NAMALWA (cell line): ENCODE measurements at regions not wholly inside any gene's neighbourhood (a gene's known extent, or its start where the extent isn't known, plus 50 kb on each side); places are given as distances from the start of the nearest gene placed in this dataset.
"Not testable (repeated sequence)": the region's sequence is repeated elsewhere in the genome, so short reads cannot be mapped to it uniquely, and the experiment has no call there.

Experiments used
- DNase-seq: peaks from one replicate; pipeline ENCODE4 v3.0.0-alpha.2; 2015; ENCODE audit warnings: low spot score

DNA sequence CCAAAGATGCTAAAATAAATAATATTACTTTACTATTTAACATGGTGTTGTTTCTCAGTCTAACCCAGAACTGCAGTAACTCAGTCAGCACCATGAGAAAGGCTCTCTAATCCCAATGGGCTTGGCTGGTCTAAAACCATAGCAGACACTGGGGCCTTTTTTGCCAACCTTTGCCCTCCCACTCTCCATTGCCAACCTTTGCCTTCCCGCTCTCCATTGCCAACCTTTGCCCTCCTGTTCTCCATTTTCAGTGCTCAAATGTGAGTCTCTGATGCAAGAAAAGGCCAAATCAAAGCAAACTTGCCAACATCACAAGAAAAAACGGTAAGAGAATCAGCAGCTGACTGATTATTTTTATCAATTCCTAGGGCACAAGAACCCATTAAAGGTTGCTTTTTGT lies 1681.2 kb downstream of the SLITRK5 start:
- no peak for DNase-seq

DNA sequence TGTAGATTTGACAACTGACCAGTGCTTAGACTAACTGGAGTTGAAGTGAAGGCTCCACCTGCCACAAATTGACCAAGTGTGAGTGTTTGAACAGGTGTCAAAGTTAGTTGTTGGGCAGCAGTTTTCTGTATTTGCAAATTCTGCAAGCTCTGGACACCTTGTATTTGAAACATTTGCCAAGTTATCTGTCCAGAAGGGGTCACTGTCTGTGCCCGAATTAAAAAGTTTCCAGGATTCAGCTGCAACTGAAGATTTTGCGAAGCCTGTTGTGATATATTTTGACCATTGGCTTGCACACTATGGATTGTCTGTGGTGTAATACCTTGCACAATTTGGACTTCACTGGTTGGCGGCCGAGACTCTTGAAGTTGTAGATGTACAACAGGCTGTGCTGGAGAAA lies 1690.7 kb downstream of the SLITRK5 start:
- peak; percentile 27 for DNase-seq

DNA sequence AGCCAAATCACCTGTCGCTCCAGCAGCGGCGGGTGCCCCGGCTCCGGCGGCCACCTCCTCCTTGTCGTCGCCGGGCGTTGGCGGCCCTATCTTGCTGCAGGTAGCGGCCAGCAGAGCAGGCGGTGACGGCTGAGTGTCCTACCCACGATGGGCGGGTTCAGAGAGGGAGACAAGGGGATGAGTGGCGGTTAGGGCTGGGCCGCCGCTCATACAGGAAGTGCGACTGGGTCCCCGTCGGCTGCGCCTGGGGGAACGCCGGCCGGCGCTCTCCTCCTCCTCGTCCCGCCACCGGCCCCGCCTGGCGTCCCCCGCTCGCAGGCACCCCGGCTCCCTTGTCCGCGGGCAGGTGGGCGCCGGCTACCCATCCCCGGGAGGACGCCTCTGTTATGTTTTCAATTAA lies 1692.0 kb downstream of the SLITRK5 start:
- DNase-seq, result no peak

DNA sequence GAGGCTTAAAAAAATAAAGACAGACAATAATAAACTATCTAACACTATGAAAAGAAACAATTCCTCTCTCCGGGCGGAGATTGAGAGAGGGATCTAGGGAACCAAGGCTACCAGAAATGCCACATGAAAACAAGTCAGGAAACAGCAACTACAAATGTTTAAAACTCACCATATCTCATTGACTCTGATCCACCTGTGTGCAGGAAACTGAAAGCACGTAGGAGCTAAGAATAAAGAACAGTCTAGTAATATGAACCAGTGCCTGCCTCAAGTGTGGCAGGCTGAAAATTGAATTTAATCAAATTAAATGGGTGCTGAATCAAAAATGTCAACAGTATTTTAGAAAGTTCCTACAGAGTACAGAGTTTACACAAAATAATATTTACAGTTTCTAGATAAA lies 1701.0 kb downstream of the SLITRK5 start:
- DNase-seq, result no peak

DNA sequence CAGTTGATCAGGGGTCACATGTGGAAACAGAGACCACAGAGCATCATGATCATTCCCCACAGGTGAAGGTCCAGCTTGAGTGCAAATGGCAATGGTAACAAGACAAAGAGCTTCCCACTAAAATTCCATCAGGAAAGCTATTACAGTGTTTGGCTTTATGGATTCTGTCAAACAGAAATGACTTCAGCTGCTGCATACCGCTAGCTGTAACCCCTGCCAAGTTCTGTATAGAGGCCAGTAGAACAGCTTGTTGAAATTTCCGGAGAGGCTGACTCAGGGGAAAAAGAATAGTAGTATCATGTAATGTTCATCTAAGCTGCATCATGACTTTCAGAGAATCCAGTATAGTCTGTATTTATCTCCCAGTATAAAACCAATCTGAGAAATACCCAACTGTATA lies 1704.7 kb downstream of the SLITRK5 start:
- DNase-seq, result no peak

DNA sequence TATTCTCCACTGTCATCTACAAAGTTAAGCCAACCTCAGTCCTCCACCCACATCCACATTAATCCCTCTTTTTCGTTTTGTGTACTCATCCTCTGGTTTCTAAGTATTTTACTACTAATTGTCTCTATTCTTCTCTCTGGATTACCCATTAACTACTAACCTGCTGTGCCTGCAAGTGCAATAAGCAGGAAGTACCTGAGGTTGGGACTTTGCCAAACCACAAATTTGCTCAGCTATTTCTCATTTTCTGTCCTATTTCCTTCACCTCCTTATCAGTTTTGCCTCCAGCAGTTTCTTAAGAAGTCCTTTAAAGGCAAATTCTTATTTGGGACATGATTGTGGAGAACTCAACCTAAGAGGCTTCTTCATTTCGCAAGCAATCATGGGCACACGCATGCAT lies 1708.9 kb downstream of the SLITRK5 start:
- DNase-seq, result no peak

DNA sequence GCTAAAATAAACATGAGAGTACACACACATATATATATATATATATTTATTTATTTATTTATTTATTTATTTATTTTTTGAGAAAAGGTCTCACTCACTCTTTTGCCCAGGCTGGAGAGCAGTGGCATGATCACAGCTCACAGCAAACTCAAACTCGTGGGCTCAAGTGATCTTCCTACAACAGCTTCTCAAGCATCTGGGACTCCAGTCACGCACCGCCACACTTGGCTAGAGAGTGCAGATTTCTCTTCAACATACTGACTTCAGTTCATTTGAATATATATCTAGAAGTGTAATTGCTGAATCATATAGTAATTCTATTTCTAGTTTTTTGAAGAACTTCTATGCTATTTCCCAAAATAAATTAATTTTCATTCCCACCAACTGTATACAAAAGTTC lies 1711.8 kb downstream of the SLITRK5 start:
- DNase-seq, result peak; percentile 48

DNA sequence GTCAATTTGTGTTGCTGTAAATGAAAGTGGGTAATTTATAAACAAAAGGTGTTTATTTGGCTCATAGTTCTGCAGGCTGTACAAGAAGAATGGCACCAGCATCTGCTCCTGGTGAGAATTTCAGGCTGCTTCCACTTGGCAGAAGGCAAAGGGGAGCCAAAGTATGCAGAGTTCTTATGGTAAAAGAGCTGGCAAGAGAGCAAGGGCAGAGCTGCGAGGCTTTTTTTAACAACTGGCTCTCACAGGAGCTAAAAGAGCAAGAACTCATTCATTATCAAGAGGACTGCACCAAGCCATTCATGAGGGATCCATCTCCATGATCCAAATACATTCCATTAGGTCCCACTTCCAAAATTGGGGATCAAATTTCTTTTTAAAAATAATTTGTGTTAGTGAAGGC lies 1712.7 kb downstream of the SLITRK5 start:
- no peak for DNase-seq

DNA sequence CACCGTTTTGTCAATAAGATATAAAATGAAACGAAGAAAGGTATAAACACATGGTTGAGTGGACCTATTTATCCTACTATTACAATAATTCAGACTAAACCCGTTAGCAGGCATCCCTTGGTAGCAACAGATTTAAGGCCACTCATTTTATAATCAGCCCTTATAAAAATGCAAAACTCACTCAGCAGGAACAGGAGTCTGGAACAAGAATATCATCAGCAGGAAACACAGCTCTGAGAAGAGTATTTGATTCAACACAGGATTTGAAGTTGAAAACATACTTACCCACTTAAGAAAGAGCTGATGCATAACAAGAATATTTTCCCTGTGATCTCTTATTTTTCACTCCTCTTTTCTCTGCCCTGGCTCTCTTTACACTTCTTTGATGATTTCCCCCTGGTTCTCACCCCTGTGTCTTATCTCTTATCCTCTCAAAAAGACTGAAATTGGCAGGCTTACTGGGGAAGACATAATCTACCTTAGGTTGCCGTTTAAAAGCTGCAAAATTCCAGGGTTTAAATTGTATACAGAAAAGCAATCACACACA lies 1722.7 kb downstream of the SLITRK5 start:
- no peak for DNase-seq

DNA sequence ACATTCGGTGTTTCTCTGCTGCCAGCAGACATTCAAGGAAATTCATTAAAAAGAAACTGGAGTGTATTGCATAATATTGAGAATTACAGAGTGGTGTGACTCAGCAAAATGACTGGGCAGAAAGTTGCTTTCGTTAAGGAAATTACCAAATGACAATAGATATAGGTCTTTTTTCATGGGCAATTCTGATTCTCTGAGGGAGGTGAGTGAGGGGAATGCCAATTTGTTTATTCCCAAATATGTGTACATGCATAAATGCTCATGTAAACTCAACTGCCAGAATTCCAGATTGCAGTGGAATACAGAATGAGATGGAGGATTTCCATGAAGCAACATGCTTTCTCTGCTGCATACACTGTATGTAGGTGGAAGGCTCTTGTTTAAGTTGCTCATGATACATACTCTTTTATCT lies 1730.1 kb downstream of the SLITRK5 start:
- DNase-seq, result no peak

DNA sequence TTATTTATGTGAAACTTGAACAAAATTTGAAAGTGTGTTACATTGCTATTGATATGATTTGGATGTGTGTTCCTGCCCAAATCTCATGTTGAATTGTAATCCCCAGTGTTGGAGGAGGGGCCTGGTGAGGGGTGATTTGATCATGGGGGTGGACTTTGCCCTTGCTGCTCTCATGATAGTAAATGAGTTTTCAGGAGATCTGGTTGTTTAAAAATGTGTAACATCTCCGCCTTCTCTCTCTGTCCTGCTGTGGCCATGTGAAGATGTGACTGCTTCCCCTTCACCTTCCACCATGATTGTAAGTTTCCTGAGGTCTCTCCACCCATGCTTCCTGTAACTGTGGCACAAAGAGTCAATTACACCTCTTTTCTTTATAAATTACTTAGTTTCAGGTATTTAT lies 1731.0 kb downstream of the SLITRK5 start:
- DNase-seq, result no peak

DNA sequence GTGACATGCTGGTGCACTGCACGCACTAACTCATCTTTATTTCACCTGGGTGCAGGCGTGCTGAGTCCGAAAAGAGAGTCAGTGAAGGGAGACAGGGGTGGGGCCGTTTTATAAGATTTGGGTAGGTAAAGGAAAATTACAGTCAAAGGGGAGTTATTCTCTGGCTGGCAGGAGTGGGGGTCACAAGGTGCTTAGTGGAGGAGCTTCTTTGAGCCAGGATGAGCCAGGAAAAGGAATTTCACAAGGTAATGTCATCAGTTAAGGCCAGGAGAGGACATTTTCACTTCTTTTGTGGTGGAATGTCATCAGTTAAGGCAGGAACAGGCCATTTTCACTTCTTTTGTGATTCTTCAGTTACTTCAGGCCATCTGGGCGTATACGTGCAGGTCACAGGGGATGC lies 1734.9 kb downstream of the SLITRK5 start:
- DNase-seq, result not testable (repeated sequence)

DNA sequence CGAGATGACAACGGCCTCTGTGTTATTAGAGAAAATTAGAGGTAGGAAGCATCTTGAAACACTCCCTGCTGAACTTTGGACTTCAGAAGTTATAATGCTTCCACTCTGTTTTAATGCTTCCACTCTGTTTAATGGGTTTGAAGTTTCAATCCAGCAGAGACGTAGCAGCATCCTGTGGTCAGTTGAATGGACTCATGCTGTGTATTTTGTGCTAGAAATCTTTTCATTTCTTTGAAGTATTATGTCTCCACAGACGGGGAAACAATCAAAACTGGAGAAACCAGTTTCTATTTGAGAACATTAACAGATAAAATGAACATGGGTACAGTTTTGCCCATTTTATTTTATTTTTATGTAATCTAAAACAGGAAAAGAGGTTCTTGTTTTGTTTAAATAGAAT lies 1736.2 kb downstream of the SLITRK5 start:
- no peak for DNase-seq

DNA sequence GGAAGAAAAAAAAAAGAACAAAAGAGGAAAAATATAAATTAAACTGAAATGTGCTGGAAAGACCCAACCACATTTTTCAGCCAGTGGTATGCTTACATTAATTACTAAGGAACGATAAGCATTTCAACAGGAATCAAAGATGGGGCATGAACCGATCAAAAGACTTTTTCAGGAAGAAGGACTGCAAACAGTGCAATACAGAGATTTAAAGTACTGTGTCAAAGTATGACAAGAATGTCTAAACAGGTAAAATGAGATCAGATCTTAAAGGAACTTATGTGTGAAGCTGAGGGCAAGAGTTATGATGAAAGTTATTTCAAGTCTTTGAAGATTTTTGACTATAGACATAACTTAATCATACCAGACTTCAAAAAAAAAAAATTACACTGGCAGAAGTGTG lies 1761.8 kb downstream of the SLITRK5 start:
- no peak for DNase-seq

DNA sequence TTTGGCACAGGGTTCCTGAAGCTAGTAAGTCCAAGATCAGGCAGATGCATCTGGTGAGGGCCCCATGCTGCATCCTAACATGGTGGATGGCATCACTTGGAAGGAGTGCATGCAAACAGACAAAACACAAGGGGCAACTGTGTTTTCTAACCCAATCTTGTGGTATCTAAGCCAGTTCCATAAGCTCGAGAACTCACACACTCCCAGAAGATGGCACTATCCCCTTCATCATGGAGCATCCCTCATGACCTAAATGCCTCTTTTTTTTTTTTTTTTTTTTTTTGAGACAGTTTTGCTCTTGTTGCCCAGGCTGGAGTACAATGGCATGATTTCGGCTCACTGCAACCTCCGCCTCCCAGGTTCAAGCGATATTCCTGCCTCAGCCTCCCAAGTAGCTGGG lies 1763.5 kb downstream of the SLITRK5 start:
- not testable (repeated sequence) for DNase-seq

DNA sequence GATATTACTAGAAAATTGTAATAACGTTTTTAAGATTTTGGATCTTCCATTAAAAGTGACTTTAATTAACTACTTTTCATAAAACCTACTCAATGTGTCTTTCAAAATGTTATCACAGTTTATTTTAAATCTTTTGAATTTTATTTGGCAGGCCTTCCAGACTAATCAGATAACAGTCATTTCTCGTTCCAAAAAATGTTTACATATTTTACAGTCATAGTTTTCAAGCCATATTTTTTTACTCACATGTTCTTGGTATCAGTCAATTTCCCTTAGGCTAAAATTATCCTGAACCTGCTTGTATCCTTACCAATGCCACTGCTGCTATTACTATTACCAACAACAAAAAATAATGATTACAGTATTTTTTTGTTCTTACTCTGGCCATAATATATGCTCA lies 1783.5 kb downstream of the SLITRK5 start:
- no peak for DNase-seq

DNA sequence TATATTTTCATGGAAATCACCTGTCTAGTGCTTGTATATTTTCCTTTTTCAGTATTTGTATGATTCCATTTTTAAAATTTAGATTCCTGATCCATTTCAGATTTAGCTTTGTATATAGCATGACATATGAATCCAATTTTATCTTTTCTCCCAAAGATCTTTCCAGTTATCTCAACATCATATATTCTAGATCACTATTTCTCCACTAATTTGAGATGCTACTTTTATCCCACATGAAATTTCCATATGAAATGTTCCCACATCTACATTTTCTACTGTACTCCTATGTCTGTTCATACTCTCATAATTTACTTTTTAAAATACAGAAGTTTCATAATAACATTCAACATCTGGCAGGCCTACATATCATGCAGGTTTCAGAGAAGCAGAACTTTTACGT lies 1784.1 kb downstream of the SLITRK5 start:
- no peak for DNase-seq

DNA sequence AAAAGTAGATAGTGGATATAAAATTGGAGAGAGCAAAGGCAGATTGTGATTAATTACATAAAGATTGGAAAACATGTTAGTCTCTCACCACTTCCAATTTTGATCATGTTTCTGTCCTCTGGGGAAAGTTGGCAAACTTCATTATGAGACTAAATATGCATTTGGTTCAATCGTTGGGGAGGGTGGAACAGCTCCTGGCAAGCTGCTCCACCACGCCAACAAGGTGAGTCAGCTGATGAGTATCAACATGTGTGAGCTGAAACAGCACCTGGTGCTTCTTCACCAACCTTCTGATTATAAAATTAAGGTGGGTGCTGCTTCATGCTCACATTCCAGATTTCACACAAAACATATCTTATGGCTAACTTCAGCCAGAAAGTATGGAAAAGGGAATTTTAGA lies 1784.6 kb downstream of the SLITRK5 start:
- DNase-seq, result no peak

DNA sequence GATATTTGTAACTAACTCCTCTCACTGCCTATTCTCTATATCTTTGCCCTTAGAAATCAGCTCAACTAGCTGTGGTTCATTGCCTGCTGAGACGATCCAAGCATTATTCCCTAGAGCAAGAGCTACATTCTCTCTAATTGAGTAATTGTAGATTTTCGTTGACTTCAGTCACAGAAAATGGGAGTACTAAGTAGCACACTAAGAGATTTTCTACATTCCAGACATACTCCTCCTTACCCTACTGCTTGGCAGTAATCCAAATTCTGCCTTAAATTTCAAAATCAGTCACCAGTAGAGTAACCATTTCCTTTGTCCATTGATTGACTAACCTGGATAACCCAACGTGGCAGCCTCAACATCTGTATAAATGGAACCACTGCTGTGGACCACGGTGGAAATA lies 1786.8 kb downstream of the SLITRK5 start:
- DNase-seq, result no peak

DNA sequence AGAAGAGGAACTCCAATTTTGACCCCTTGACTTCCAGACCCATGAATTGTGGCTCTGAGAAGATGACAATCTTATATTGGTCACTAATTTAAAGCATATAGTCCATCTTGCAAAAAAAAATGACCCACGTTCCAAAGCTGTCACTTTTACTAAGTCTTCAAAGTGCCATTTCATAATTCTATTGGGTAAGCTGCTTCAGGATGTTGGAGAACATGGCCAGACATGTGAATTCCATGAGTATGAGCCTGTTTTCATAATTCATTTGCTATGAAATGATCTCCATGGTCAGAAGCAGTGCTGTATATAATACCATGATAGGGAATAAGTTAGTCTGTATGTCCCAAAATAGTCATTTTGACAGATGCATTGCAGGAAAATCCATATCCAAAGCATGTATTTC lies 1787.3 kb downstream of the SLITRK5 start:
- no peak for DNase-seq

DNA sequence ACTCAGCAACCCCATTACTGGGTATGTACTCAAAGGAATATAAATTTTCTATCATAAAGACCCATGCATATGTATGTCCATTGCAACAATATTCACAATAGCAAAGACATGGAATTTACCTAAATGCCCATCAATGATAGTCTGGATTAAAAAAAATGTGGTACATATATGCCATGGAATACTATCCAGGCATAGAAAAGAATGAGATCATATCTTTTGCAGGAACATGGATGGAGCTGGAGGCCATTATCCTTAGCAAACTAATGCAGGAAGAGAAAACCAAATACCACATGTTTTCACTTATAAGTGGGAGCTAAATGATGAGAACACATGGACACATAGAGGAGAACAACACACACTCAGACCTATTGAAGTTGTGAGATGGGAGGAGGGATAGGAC lies 1789.7 kb downstream of the SLITRK5 start:
- DNase-seq, result not testable (repeated sequence)

DNA sequence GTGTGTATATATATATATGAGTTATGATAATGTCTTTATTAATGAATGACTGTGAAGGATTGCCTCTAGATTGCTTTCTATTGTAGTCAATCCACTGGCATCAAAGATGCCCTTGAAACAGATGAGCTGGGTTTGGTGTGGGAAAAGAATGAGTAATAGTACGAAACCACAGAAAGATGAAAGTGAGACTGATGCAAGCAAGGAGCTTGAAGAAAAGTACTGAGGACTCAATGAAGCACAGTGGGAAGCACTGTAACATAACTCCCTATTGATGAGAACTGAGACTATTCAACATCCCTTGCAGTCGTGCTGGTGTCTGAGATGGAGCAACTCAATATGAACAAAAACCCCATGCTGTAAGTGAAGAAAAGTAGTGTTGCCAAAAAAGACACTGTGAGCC lies 1794.2 kb downstream of the SLITRK5 start:
- no peak for DNase-seq

DNA sequence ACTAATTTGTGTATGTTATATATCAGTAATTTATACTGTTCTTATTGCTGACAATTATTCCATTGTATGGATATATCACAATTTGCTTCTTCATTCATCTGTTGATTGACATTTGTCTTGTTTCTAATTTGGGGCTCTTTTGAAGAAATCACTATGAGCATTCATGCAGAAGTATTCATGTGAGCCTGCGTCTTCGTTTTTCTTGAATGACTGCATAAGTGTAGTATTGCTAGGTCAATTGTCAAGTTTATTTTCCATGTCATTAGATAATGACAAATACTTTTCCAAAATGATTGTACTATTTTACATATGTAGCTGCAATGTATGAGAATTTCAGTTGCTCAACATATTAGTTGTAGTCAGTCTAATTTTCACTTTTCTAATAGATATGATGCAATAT lies 1796.9 kb downstream of the SLITRK5 start:
- no peak for DNase-seq

DNA sequence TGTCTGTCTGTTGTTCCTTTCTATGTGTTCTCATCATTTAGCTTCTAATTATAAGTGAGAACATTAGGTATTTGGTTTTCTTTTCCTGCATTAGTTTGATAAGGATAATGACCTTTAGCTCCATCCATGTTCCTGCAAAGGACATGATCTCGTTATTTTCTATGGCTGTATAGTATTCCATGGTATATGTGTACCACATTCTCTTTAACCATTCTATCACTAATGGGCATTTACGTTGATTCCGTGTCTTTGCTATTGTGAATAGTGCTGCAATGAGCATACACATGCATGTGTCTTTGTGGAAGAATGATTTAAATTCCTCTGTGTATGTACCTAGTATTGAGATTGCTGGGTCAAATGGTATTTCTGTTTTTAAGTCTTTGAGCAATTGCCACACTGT lies 1799.7 kb downstream of the SLITRK5 start:
- no peak for DNase-seq

DNA sequence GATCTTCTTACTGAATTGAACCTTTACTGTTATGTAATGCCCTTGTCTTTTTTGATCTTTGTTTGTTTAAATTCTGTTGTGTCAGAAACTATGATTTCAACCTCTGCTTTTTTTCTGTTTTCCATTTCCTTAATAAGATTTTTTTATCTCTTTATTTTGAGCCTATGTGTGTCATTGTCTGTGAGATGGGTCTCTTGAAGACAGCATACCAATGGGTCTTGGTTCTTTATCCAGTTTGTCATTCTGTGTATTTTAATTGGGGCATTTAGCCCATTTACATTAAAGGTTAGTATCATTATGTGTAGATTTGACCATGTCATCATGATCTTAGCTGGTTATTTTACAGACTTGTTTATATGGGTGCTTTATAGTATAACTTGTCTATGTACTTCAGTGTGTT lies 1803.3 kb downstream of the SLITRK5 start:
- DNase-seq, result no peak
